OCI-LY3 (cell line): ENCODE measurements at regions not wholly inside any gene's neighbourhood (a gene's known extent, or its start where the extent isn't known, plus 50 kb on each side); places are given as distances from the start of the nearest gene placed in this dataset.

Experiments
- H2AFZ ChIP-seq: fragments of 200-600, 300-600 bp; shearing (Covaris generic); 2 replicates; pipeline ENCODE4 v1.6.0; 2014; ENCODE audit warnings: antibody characterized with exemption, low read depth, low read length
- H3K27ac ChIP-seq: fragments of 200-600, 300-600 bp; sonication (generic); 2 replicates; pipeline ENCODE4 v1.5.1; 2014; ENCODE audit warnings: mild to moderate bottlenecking, low read length, moderate library complexity, mixed read lengths
- H3K27me3 ChIP-seq: fragments of 200-600, 300-600 bp; sonication (generic); 2 replicates; pipeline ENCODE4 v1.6.1; 2014; ENCODE audit warnings: low read depth, low read length, mixed read lengths
- H3K36me3 ChIP-seq: fragments of 200-600, 300-600 bp; sonication (generic); replicated peaks from 2 replicates; pipeline ENCODE3; 2014; ENCODE audit warnings: low read depth, low read length, mixed read lengths
- H3K4me1 ChIP-seq: fragments of 300-600, 200-600 bp; sonication (generic); 2 replicates; pipeline ENCODE4 v1.6.1; 2014; ENCODE audit warnings: low read length, mixed read lengths
- H3K4me2 ChIP-seq: fragments of 200-600, 300-600 bp; sonication (generic); 2 replicates; pipeline ENCODE4 v1.6.1; 2014; ENCODE audit warnings: low read length, mixed read lengths
- H3K4me3 ChIP-seq: fragments of 300-600, 200-600 bp; sonication (generic); 2 replicates; pipeline ENCODE4 v1.5.1; 2014; ENCODE audit warnings: antibody characterized with exemption, mild to moderate bottlenecking, low read length, moderate library complexity
- H3K79me2 ChIP-seq: fragments of 300-600, 200-600 bp; shearing (Covaris generic); 2 replicates; pipeline ENCODE4 v1.6.1; 2014; ENCODE audit warnings: mild to moderate bottlenecking, low read length, mixed read lengths
- H3K9ac ChIP-seq: fragments of 300-600, 200-600 bp; shearing (Covaris generic); 2 replicates; pipeline ENCODE4 v1.6.0; 2014; ENCODE audit warnings: mild to moderate bottlenecking, low read length, moderate library complexity
- H3K9me3 ChIP-seq: fragments of 200-600, 300-600 bp; shearing (Covaris generic); 2 replicates; pipeline ENCODE4 v1.6.1; 2014; ENCODE audit warnings: low read length, mixed read lengths; ENCODE audit not compliant: insufficient read depth
- H4K20me1 ChIP-seq: fragments of 200-600, 300-600 bp; sonication (generic); 2 replicates; pipeline ENCODE4 v1.6.1; 2016; ENCODE audit warnings: low read length, mixed read lengths; ENCODE audit not compliant: insufficient read depth
- CTCF ChIP-seq: fragments of 200-600, 300-600 bp; sonication (generic); IDR thresholded peaks from 2 replicates; pipeline ENCODE4 v1.5.1; 2014; ENCODE audit warnings: antibody characterized with exemption, low read length, low read depth
- EZH2phosphoT487 ChIP-seq: fragments of 200-600 bp; shearing (Covaris generic); IDR thresholded peaks from 2 replicates; pipeline ENCODE4 v1.6.1; 2018; ENCODE audit warnings: antibody characterized with exemption, mixed run types, low read depth

- H3K4me1 ChIP-seq, result peaks cover 25% of the 10 kb centered on the region
- peaks cover 3% of the 10 kb centered on the region; the same call in 1 of the 2 replicates for H3K9me3 ChIP-seq
- no peak overlapping the region for H3K9ac ChIP-seq
- no peaks in the 10 kb centered on the region for H3K27me3 ChIP-seq
- no peak overlapping the region for H2AFZ ChIP-seq
- no peaks in the 10 kb centered on the region for H3K79me2 ChIP-seq
- H3K4me3 ChIP-seq, result peak overlapping the region; percentile 51; the same call in 1 of the 2 replicates
- no peaks in the 10 kb centered on the region for H3K36me3 ChIP-seq
- H3K27ac ChIP-seq, result peak overlapping the region; percentile 75
- TF ChIP-seq CTCF, result no peak
- no peak for TF ChIP-seq EZH2phosphoT487
- H3K4me2 ChIP-seq, result peak overlapping the region; percentile 67; the same call in 1 of the 2 replicates
- no peaks in the 10 kb centered on the region for H4K20me1 ChIP-seq
Observed at GRCh38 chr6:90424580-90424979, 127.9 kb upstream of the BACH2 start.

- H3K27ac ChIP-seq, result no peak overlapping the region
- H3K36me3 ChIP-seq, result no peaks in the 10 kb centered on the region
- no peak overlapping the region for H3K4me2 ChIP-seq
- H3K9me3 ChIP-seq, result no peaks in the 10 kb centered on the region
- H3K4me1 ChIP-seq, result peaks cover 25% of the 10 kb centered on the region
- no peak for TF ChIP-seq CTCF
- TF ChIP-seq EZH2phosphoT487, result no peak
- H3K4me3 ChIP-seq, result no peak overlapping the region
- H3K27me3 ChIP-seq, result no peaks in the 10 kb centered on the region
- no peak overlapping the region for H3K9ac ChIP-seq
- H3K79me2 ChIP-seq, result no peaks in the 10 kb centered on the region
- H4K20me1 ChIP-seq, result no peaks in the 10 kb centered on the region
- H2AFZ ChIP-seq, result no peak overlapping the region
Observed at GRCh38 chr6:90421666-90422065, 125.0 kb upstream of the BACH2 start.

GRCh38 chr6:90420500-90420899 is 123.9 kb upstream of the BACH2 start:
- Histone ChIP-seq H3K27ac (no peak overlapping the region), H3K4me1 (peaks cover 16% of the 10 kb centered on the region), H4K20me1 (no peaks in the 10 kb centered on the region)

GRCh38 chr6:90417385-90417784 is 120.7 kb upstream of the BACH2 start:
- TF ChIP-seq CTCF (no peak), EZH2phosphoT487 (no peak)
- Histone ChIP-seq H3K9ac (no peak overlapping the region), H3K4me1 (peaks cover 30% of the 10 kb centered on the region)

More at GRCh38 chr6:90420500-90420899, 123.9 kb upstream of the BACH2 start:
- Histone ChIP-seq H3K27me3 (no peaks in the 10 kb centered on the region), H3K4me3 (no peak overlapping the region), H3K36me3 (no peaks in the 10 kb centered on the region), H3K79me2 (no peaks in the 10 kb centered on the region), H2AFZ (no peak overlapping the region), H3K9me3 (no peaks in the 10 kb centered on the region), H3K4me2 (no peak overlapping the region), H3K9ac (no peak overlapping the region)
- TF ChIP-seq CTCF, result no peak
- no peak for TF ChIP-seq EZH2phosphoT487

More at GRCh38 chr6:90417385-90417784, 120.7 kb upstream of the BACH2 start:
- H3K9me3 ChIP-seq, result no peaks in the 10 kb centered on the region
- no peaks in the 10 kb centered on the region for H3K27me3 ChIP-seq
- no peak overlapping the region for H3K27ac ChIP-seq
- H2AFZ ChIP-seq, result no peak overlapping the region
- H3K4me2 ChIP-seq, result no peak overlapping the region
- no peak overlapping the region for H3K4me3 ChIP-seq
- H3K36me3 ChIP-seq, result no peaks in the 10 kb centered on the region
- no peaks in the 10 kb centered on the region for H3K79me2 ChIP-seq
- H4K20me1 ChIP-seq, result no peaks in the 10 kb centered on the region
